Ovary (tissue), 3 donors: ENCODE measurements at regions not wholly inside any gene's neighbourhood (a gene's known extent, or its start where the extent isn't known, plus 50 kb on each side); places are given as distances from the start of the nearest gene placed in this dataset.

Experiments
- POLR2A ChIP-seq: fragments of 450-650 bp; IDR thresholded peaks from one replicate; pipeline ENCODE4 v1.6.1; 2017; ENCODE audit warnings: antibody characterized with exemption, mild to moderate bottlenecking, moderate library complexity
- TF ChIP-seq, protein P1 (sequence below), 3 donors: fragments of 450-650 bp in 2 of 3; fragments of 200-600 bp in 1 of 3; IDR thresholded peaks; one replicate each; pipeline versions ENCODE4 v1.5.1 to v1.8.0; 2016 to 2022; ENCODE audit warnings: antibody characterized with exemption in 3 of 3, mild to moderate bottlenecking in 1 of 3
- donor health status: DM: no; HTN: no; CAD: no.

DNA sequence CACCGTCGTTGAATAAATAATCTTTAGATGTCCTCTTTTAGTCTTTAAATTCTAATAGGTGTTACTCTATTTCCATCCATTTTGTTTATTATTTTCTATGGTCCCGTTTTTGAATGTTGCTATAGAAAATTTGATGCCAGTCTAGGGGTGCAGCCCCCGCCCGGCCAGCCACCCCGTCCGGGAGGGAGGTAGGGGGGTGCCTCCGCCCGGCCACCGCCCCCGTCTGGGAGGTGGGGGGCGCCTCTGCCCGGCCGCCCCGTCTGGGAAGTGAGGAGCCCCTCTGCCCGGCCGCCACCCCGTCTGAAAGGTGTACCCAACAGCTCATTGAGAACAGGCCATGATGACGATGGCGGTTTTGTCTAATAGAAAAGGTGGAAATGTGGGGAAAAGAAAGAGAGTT is 2372.2 kb upstream of the WWC1 start:
- TF ChIP-seq, protein P1, sequence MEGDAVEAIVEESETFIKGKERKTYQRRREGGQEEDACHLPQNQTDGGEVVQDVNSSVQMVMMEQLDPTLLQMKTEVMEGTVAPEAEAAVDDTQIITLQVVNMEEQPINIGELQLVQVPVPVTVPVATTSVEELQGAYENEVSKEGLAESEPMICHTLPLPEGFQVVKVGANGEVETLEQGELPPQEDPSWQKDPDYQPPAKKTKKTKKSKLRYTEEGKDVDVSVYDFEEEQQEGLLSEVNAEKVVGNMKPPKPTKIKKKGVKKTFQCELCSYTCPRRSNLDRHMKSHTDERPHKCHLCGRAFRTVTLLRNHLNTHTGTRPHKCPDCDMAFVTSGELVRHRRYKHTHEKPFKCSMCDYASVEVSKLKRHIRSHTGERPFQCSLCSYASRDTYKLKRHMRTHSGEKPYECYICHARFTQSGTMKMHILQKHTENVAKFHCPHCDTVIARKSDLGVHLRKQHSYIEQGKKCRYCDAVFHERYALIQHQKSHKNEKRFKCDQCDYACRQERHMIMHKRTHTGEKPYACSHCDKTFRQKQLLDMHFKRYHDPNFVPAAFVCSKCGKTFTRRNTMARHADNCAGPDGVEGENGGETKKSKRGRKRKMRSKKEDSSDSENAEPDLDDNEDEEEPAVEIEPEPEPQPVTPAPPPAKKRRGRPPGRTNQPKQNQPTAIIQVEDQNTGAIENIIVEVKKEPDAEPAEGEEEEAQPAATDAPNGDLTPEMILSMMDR (IDR thresholded peaks at IDR 0.05): no peak
- no peak for TF ChIP-seq POLR2A
